Memory B cell (primary cell): ENCODE measurements at regions not wholly inside any gene's neighbourhood (a gene's known extent, or its start where the extent isn't known, plus 50 kb on each side); places are given as distances from the start of the nearest gene placed in this dataset.
"Not testable (repeated sequence)": the region's sequence is repeated elsewhere in the genome, so short reads cannot be mapped to it uniquely, and the experiment has no call there.

Source experiments
- ATAC-seq: fragments of 150-1000 bp; cut with Tn5 transposase; 2 replicates; pipeline ENCODE4 v1.10.0; 2021; ENCODE audit warnings: low read depth, mild to moderate bottlenecking, moderate library complexity
- DNase-seq, 2 donors: peaks; one replicate each; pipeline ENCODE4 v3.0.0; 2022; ENCODE audit warnings: low spot score in 2 of 2
- H3K27ac Mint-ChIP-seq: one replicate; pipeline ENCODE4 v1.8.0; 2022; ENCODE audit warnings: mild to moderate bottlenecking, moderate library complexity, mixed read lengths
- H3K27me3 Mint-ChIP-seq: one replicate; pipeline ENCODE4 v1.8.0; 2022; ENCODE audit warnings: mixed read lengths
- H3K36me3 Mint-ChIP-seq: one replicate; pipeline ENCODE4 v1.8.0; 2022; ENCODE audit warnings: mild to moderate bottlenecking, mixed read lengths
- H3K4me1 Mint-ChIP-seq: one replicate; pipeline ENCODE4 v1.8.0; 2022; ENCODE audit warnings: mixed read lengths
- H3K4me3 Mint-ChIP-seq: one replicate; pipeline ENCODE4 v1.8.0; 2022; ENCODE audit warnings: mild to moderate bottlenecking, moderate library complexity, mixed read lengths
- H3K9me3 Mint-ChIP-seq: one replicate; pipeline ENCODE4 v1.8.0; 2022; ENCODE audit warnings: mixed read lengths

DNA sequence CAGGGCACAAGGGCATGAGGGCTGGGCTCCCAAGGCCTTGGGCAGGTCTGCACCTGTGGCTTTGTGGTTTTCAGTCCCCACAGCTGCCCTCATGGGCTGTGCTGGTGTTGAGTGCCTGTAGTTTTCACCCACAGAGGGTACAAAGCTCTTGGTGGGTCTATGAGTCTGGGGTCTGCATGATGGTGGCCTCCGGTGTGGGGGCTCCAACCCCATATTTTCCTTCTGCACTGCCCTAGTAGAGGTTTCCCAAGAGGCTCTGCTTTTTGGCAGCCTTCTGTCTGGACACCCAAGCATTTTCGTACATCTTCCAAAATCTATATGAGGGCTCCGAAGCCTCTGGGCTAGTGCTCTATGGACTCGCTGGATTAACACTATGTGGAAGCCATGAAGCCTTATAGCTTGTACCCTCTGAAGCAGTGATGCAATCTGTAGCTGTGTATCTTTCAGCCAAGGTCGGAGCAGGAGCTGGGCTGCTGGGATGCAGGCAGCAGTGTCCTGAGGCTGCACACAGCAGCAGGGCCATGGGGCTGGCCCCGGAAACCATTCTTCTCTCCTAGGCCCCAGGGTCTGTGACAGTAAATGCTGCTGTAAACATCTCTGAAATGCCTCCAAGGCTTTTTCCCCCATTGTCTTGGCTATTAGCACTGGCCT is 240.3 kb downstream of the CWH43 start:
- H3K4me1 Mint-ChIP-seq, DNase-seq, H3K4me3 Mint-ChIP-seq, H3K9me3 Mint-ChIP-seq, H3K36me3 Mint-ChIP-seq, H3K27me3 Mint-ChIP-seq, ATAC-seq, H3K27ac Mint-ChIP-seq: not testable (repeated sequence)

- H3K9me3 Mint-ChIP-seq, DNase-seq, H3K27me3 Mint-ChIP-seq, H3K36me3 Mint-ChIP-seq, H3K27ac Mint-ChIP-seq, H3K4me1 Mint-ChIP-seq, ATAC-seq, H3K4me3 Mint-ChIP-seq: not testable (repeated sequence)
Measured at GRCh38 chr4:49227941-49228340, 241.9 kb downstream of the CWH43 start.

DNA sequence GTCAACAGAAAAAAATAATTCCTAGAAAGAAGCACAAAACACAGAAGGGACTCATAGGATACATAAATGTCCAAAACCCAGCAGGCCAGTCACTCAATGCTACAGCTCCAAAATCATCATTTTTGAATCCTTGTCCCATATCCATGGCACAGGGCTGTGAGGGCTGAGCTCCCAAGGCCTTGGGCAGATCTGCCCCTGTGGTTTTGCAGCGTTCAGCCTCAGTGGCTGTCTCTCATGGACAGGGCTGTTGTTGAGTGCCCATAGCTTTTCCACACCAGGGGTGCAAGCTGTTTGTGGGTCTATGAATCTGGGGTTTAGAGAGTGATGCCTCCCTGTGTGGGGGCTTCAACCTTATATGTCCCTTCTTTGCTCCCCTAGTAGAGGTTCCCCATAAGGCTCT is 243.2 kb downstream of the CWH43 start:
- H3K4me1 Mint-ChIP-seq, H3K27ac Mint-ChIP-seq, ATAC-seq, H3K27me3 Mint-ChIP-seq, DNase-seq, H3K36me3 Mint-ChIP-seq, H3K9me3 Mint-ChIP-seq, H3K4me3 Mint-ChIP-seq: not testable (repeated sequence)

DNA sequence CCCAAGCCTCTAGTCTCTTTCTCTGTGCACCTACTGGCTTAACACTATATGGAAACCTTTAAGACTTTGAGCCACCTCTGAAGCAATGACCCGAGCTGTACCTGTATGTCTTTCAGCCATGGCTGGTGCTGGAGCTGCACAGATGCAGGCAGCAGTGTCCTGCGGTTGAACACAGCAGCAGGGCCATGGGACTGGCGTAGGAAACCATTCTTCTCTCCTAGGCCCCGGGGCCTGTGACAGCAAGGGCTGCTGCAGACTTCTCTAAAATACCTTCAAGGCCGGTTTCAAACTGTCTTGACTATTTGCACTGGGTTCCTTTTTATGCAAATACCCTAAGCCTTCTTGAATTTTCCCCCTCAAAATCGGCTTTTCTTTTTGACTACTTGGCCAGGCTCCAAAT is 243.6 kb downstream of the CWH43 start:
- not testable (repeated sequence) for H3K4me3 Mint-ChIP-seq, ATAC-seq, H3K36me3 Mint-ChIP-seq

DNA sequence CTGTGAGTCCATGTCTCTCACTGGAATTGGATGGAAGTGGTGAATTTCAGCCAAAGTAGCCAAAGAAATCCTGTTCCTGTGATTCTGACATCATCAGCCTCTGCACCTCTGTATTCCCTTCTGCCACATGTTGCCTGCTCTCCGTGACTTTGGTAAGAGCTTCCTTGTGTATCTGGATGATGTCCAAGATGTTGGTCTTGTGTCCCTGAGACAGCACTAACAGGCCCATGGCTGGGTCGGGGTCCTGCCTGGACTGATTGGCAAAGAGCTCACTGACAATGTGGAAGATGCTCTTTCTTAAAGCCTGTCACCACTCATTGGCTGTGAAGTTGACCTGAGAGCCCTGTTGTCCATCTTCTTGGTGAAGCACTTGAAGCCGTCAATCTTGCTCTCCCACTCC is 247.3 kb downstream of the CWH43 start:
- not testable (repeated sequence) for H3K4me1 Mint-ChIP-seq, H3K27ac Mint-ChIP-seq, H3K27me3 Mint-ChIP-seq, H3K36me3 Mint-ChIP-seq, DNase-seq, H3K4me3 Mint-ChIP-seq, ATAC-seq, H3K9me3 Mint-ChIP-seq

More for the DNA sequence above, 243.6 kb downstream of the CWH43 start:
- not testable (repeated sequence) for H3K9me3 Mint-ChIP-seq, H3K27me3 Mint-ChIP-seq, DNase-seq, H3K27ac Mint-ChIP-seq, H3K4me1 Mint-ChIP-seq

DNA sequence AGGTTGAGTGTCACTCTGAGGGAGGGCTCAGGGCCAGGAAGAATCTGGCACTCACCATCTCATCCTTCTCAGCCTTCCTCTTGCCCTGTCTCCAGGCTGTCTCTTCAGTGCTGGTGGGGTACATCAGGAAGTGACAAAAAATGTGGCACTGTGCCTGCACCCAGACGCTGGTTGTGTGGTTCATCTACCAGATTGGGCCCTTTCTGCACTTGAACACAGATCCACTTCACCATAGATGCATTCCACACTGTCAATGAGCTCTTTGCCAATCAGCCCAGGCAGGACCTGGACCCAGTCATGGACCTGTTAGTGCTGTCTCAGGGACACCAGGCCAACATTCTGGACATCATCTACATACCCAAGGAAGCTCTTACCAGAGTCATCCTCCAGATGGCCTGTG is 247.7 kb downstream of the CWH43 start:
- not testable (repeated sequence) for DNase-seq, H3K27me3 Mint-ChIP-seq, H3K4me3 Mint-ChIP-seq, ATAC-seq, H3K36me3 Mint-ChIP-seq, H3K9me3 Mint-ChIP-seq, H3K27ac Mint-ChIP-seq, H3K4me1 Mint-ChIP-seq

- H3K27me3 Mint-ChIP-seq, H3K27ac Mint-ChIP-seq, DNase-seq, H3K4me3 Mint-ChIP-seq, H3K4me1 Mint-ChIP-seq, ATAC-seq, H3K9me3 Mint-ChIP-seq, H3K36me3 Mint-ChIP-seq: not testable (repeated sequence)
Measured at GRCh38 chr4:49234382-49234781, 248.3 kb downstream of the CWH43 start.

GRCh38 chr4:49235413-49236160 is 249.5 kb downstream of the CWH43 start:
- H3K36me3 Mint-ChIP-seq, H3K27ac Mint-ChIP-seq, H3K4me3 Mint-ChIP-seq, H3K27me3 Mint-ChIP-seq, H3K9me3 Mint-ChIP-seq, H3K4me1 Mint-ChIP-seq, ATAC-seq, DNase-seq: not testable (repeated sequence)

DNA sequence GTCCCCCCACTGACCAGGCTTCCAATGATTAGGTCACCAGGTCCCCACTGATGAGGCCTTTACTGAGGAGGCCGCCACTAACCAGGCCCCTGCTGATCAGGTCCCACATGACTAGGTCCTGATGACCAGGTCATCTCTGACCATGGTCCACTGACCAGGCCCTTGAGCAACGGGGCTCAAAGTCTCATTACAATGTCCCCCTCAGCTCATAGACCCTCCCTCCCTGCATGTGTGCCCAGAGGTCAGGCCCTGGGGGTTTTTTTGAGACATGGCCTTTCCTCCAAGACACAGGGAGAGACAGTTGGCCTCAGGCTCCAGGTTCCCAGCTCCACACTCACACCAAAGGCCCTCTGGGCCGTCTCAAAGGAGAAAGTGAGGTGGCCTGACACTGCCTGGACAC is 250.4 kb downstream of the CWH43 start:
- H3K4me1 Mint-ChIP-seq, H3K27me3 Mint-ChIP-seq, H3K4me3 Mint-ChIP-seq, H3K27ac Mint-ChIP-seq, H3K36me3 Mint-ChIP-seq, ATAC-seq, DNase-seq, H3K9me3 Mint-ChIP-seq: not testable (repeated sequence)

DNA sequence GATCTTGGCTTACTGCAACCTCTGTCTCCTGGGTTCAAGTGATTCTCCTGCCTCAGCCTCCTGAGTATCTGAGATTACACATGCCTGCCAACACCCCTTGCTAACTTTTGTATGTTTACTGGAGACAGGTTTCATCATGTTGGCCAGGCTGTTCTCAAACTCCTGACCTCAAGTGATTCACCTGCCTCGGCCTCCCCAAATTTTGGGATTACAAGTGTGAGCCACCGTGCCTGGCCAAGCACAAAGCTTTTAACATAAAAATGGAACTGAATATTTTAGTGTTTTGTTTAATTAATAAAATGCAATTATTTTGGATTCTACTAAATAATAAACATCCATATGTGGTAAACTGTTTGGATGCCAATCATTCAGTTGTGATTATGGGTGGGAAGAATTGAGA is 255.2 kb downstream of the CWH43 start:
- H3K9me3 Mint-ChIP-seq, H3K4me1 Mint-ChIP-seq, ATAC-seq, H3K4me3 Mint-ChIP-seq, DNase-seq, H3K27ac Mint-ChIP-seq, H3K36me3 Mint-ChIP-seq, H3K27me3 Mint-ChIP-seq: not testable (repeated sequence)

DNA sequence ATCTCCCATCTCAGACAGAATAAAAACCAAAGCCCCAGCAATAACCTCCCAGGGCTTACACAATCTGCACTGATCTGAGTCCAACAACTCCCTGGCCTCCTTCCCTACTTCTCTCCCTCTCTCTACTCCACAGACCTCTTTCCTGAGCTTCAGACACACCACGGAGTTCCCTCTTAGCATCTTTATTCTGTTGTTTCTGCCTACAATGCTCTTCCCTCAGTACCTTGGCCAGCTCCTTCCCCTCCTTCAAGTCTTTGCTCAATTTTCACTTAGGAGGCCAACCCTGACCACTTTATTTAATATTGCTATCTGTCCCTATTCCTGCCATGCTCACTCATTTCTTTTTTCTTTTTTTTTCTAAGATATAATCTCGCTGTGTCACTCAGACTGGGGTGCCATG is 276.7 kb downstream of the CWH43 start:
- not testable (repeated sequence) for H3K4me1 Mint-ChIP-seq, H3K4me3 Mint-ChIP-seq, H3K36me3 Mint-ChIP-seq, H3K27me3 Mint-ChIP-seq, ATAC-seq, H3K9me3 Mint-ChIP-seq, DNase-seq, H3K27ac Mint-ChIP-seq

DNA sequence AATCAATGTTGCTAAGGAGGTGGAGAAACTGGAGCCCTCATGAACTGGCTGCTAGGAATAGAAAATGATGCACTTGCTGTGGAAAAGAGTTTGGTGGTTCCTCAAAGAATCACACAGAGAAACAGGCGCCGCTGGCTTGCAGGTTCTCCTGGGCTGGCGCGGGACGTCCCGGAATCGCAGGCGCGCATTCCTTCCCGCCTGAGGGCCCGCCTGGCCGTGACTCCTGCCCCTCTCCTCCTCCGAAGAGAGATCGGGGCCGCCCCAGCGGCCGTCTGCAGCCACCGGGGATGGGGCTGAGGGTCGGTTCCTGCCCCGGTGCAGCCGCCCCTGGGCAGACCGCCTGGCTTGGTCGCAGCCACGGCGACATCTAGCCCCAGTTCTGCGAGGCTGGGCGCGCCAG is 284.4 kb downstream of the CWH43 start:
- not testable (repeated sequence) for H3K4me1 Mint-ChIP-seq, DNase-seq, H3K9me3 Mint-ChIP-seq, H3K27ac Mint-ChIP-seq, H3K27me3 Mint-ChIP-seq, H3K36me3 Mint-ChIP-seq, H3K4me3 Mint-ChIP-seq, ATAC-seq

DNA sequence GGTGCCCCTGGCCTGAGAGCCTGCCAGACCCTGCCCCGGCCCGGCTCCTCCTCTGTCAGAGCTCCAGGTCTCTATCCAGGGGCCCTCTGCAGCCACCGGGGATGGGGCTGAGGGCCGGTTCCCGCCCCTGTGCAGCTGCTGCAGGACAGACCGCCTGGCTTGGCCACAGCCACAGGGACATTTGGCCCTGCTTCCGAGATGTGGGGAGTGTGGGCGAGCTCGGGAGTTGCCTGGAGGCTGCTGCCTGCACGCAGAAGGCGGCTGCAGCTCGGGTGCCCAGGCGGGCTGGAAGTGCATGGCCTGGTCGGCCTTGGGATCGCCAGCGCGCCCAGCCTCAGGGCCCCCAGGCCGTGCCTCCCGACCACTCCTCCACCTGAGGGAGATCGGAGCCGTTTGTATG is 284.8 kb downstream of the CWH43 start:
- H3K4me1 Mint-ChIP-seq, H3K4me3 Mint-ChIP-seq, ATAC-seq, H3K27ac Mint-ChIP-seq, H3K27me3 Mint-ChIP-seq, H3K9me3 Mint-ChIP-seq, H3K36me3 Mint-ChIP-seq: not testable (repeated sequence)
- DNase-seq = peak in 1 of 2 donors; percentile 9

DNA sequence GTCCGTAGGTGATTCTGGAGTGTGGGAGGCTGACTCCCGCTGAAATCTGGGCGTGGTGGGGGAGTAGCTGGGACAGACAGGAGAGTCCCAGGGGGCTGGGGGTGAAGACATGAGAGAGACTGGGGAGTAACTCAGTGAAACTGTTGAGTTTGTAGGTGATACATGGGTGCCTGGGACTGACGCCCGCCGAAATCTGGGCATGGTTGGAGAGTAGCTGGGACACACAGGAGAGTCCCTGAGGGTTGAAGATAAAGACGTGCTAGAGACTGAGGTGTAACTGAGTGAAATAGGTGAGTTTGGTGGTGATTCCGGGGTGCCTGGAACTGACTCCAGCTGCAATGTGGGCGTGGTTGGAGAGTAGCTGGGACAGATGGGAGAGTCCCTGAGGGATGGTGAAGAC is 299.8 kb downstream of the CWH43 start:
- not testable (repeated sequence) for H3K9me3 Mint-ChIP-seq, H3K27ac Mint-ChIP-seq, H3K27me3 Mint-ChIP-seq, H3K36me3 Mint-ChIP-seq, H3K4me3 Mint-ChIP-seq, H3K4me1 Mint-ChIP-seq, DNase-seq, ATAC-seq
